DOHH2 (cell line): ENCODE measurements at regions not wholly inside any gene's neighbourhood (a gene's known extent, or its start where the extent isn't known, plus 50 kb on each side); places are given as distances from the start of the nearest gene placed in this dataset.

Source experiments
- H3F3A ChIP-seq: fragments of 200-600 bp; sonication (generic), shearing (Covaris generic); 2 replicates; pipeline ENCODE4 v1.6.0; 2016; ENCODE audit warnings: antibody characterized with exemption, mild to moderate bottlenecking; ENCODE audit not compliant: control insufficient read depth, insufficient read depth
- H3K27ac ChIP-seq: fragments of 200-600 bp; sonication (generic); 2 replicates; pipeline ENCODE4 v1.5.1; 2014; ENCODE audit warnings: low read depth, mild to moderate bottlenecking, low read length, moderate library complexity
- H3K27me3 ChIP-seq: fragments of 200-600 bp; sonication (generic); 2 replicates; pipeline ENCODE4 v1.6.1; 2014; ENCODE audit warnings: mild to moderate bottlenecking, low read length, mixed read lengths; ENCODE audit not compliant: control insufficient read depth
- H3K36me3 ChIP-seq: fragments of 200-600 bp; sonication (generic); 2 replicates; pipeline ENCODE4 v1.6.1; 2014; ENCODE audit warnings: mild to moderate bottlenecking, low read length, moderate library complexity, mixed read lengths; ENCODE audit not compliant: control insufficient read depth
- H3K4me1 ChIP-seq: fragments of 200-600 bp; sonication (generic); 2 replicates; pipeline ENCODE4 v1.6.1; 2014; ENCODE audit warnings: mild to moderate bottlenecking, low read length, mixed read lengths; ENCODE audit not compliant: control insufficient read depth
- H3K4me2 ChIP-seq: fragments of 200-600 bp; sonication (generic); 2 replicates; pipeline ENCODE4 v1.6.0; 2014; ENCODE audit warnings: mild to moderate bottlenecking, low read length, moderate library complexity
- H3K4me3 ChIP-seq: fragments of 200-600 bp; sonication (generic); 2 replicates; pipeline ENCODE4 v1.5.1; 2014; ENCODE audit warnings: mild to moderate bottlenecking, low read length, mixed read lengths
- H3K79me2 ChIP-seq: fragments of 200-600 bp; sonication (generic); 2 replicates; pipeline ENCODE4 v1.6.1; 2014; ENCODE audit warnings: mild to moderate bottlenecking, low read length, mixed read lengths; ENCODE audit not compliant: control insufficient read depth
- H3K9me2 ChIP-seq: fragments of 200-600 bp; sonication (generic); replicated peaks from 2 replicates; pipeline ENCODE4 v1.6.1; 2014; ENCODE audit warnings: mild to moderate bottlenecking, low read length, mixed read lengths; ENCODE audit not compliant: control insufficient read depth
- H3K9me3 ChIP-seq: fragments of 200-600 bp; sonication (generic); 2 replicates; pipeline ENCODE4 v1.6.1; 2014; ENCODE audit warnings: antibody characterized with exemption, low read length, mixed read lengths; ENCODE audit not compliant: control insufficient read depth, insufficient read depth
- H4K20me1 ChIP-seq: fragments of 200-600 bp; sonication (generic); 2 replicates; pipeline ENCODE4 v1.6.0; 2014; ENCODE audit warnings: low read depth, mild to moderate bottlenecking, antibody characterized with exemption, low read length, moderate library complexity; ENCODE audit not compliant: control insufficient read depth, insufficient read depth
- CTCF ChIP-seq: fragments of 200-600 bp; sonication (generic); IDR thresholded peaks from one replicate; pipeline ENCODE4 v1.5.1; 2014; ENCODE audit warnings: antibody characterized with exemption, mild to moderate bottlenecking, low read depth, low read length; ENCODE audit not compliant: poor library complexity, severe bottlenecking
- EZH2phosphoT487 ChIP-seq: fragments of 200-600 bp; sonication (generic); IDR thresholded peaks from 2 replicates; pipeline ENCODE4 v1.6.1; 2017; ENCODE audit warnings: borderline replicate concordance, mild to moderate bottlenecking, antibody characterized with exemption, low read length, moderate library complexity, mixed read lengths

GRCh38 chr10:2924431-2924830, 142.9 kb upstream of the PFKP start:
- no peaks in the 10 kb centered on the region for H4K20me1 ChIP-seq
- no peaks in the 10 kb centered on the region for H3K9me2 ChIP-seq
- H3K9me3 ChIP-seq = no peaks in the 10 kb centered on the region
- H3K27me3 ChIP-seq = no peaks in the 10 kb centered on the region
- no peak overlapping the region for H3K4me2 ChIP-seq
- H3K79me2 ChIP-seq = no peaks in the 10 kb centered on the region
- no peaks in the 10 kb centered on the region for H3F3A ChIP-seq
- H3K4me3 ChIP-seq = no peak overlapping the region
- H3K36me3 ChIP-seq = no peaks in the 10 kb centered on the region
- no peak for TF ChIP-seq CTCF
- no peak for TF ChIP-seq EZH2phosphoT487
- H3K4me1 ChIP-seq = no peaks in the 10 kb centered on the region
- no peak overlapping the region for H3K27ac ChIP-seq

GRCh38 chr10:2921956-2922680, 145.2 kb upstream of the PFKP start:
- Histone ChIP-seq H3K27ac (no peak overlapping the region), H3K27me3 (no peaks in the 10 kb centered on the region), H3K36me3 (no peaks in the 10 kb centered on the region), H3K4me3 (no peak overlapping the region), H3K9me3 (no peaks in the 10 kb centered on the region), H3K79me2 (no peaks in the 10 kb centered on the region), H3K4me2 (no peak overlapping the region), H3F3A (no peaks in the 10 kb centered on the region), H3K4me1 (no peaks in the 10 kb centered on the region), H4K20me1 (no peaks in the 10 kb centered on the region), H3K9me2 (no peaks in the 10 kb centered on the region)
- TF ChIP-seq CTCF (no peak), EZH2phosphoT487 (no peak)

DNA sequence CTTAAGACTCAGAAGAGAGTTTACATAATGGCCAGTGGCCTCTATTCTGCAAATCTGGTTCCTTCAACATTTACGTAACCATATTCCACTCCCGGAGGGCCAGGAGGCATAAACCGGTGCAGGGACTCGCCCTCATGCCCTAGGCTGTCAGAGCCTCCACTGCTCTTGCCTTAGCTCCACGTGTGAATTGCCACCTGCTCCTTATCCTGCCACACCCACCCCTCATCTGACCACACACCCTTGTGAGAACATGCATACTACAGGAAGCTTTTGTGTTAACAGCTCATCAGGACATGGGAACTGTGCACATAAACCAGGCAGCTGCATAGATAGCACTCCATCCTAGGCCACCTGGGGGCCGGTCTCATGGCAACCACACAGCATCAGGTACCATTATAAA, 146.7 kb upstream of the PFKP start:
- no peak overlapping the region for H3K4me3 ChIP-seq
- H3F3A ChIP-seq = no peaks in the 10 kb centered on the region
- H3K27me3 ChIP-seq = no peaks in the 10 kb centered on the region
- H3K27ac ChIP-seq = no peak overlapping the region
- H3K4me1 ChIP-seq = no peaks in the 10 kb centered on the region
- no peak for TF ChIP-seq CTCF
- TF ChIP-seq EZH2phosphoT487 = no peak
- no peak overlapping the region for H3K4me2 ChIP-seq
- no peaks in the 10 kb centered on the region for H3K9me3 ChIP-seq
- no peaks in the 10 kb centered on the region for H4K20me1 ChIP-seq
- no peaks in the 10 kb centered on the region for H3K9me2 ChIP-seq
- no peaks in the 10 kb centered on the region for H3K36me3 ChIP-seq
- H3K79me2 ChIP-seq = no peaks in the 10 kb centered on the region

DNA sequence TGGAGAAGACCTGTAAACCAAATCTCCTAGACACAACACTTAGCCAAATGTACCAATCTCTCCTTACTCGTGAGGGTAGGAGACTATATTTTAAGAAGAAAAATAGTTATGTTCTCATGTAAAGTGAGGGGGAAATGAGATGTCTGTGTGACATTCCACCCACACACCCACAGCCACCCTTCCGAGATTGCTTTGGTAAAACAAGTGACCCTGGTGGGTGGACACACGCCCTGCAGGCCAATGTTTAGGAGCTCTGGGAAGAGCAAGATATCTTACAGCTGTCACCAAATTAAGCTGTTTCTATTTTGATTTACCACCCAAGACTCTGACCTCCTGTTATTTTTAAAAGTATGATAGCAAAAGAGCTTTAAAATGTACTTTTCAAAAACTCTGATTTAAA, 147.2 kb upstream of the PFKP start:
- no peak overlapping the region for H3K4me2 ChIP-seq
- H3K36me3 ChIP-seq = no peaks in the 10 kb centered on the region
- TF ChIP-seq CTCF (no peak), EZH2phosphoT487 (no peak)
- H3K27ac ChIP-seq = no peak overlapping the region
- H4K20me1 ChIP-seq = no peaks in the 10 kb centered on the region
- no peaks in the 10 kb centered on the region for H3F3A ChIP-seq
- no peaks in the 10 kb centered on the region for H3K9me3 ChIP-seq
- no peak overlapping the region for H3K4me3 ChIP-seq
- no peaks in the 10 kb centered on the region for H3K27me3 ChIP-seq
- no peaks in the 10 kb centered on the region for H3K79me2 ChIP-seq
- H3K9me2 ChIP-seq = no peaks in the 10 kb centered on the region
- H3K4me1 ChIP-seq = no peaks in the 10 kb centered on the region
